Esophagus muscularis mucosa (tissue), 4 donors: ENCODE measurements at regions not wholly inside any gene's neighbourhood (a gene's known extent, or its start where the extent isn't known, plus 50 kb on each side); places are given as distances from the start of the nearest gene placed in this dataset.

Source experiments
- DNase-seq: peaks from one replicate; pipeline ENCODE4 v3.0.0-alpha.2; 2017; ENCODE audit errors: extremely low spot score
- H3K27ac ChIP-seq, 4 donors: fragments of 200-600 bp; sonication (generic); replicated peaks in 1 of 4; 1 replicate in 3 of 4; 2 replicates in 1 of 4; pipeline ENCODE4 v1.5.1; 2016 to 2019; ENCODE audit warnings: mild to moderate bottlenecking in 1 of 4
- H3K27me3 ChIP-seq, 4 donors: fragments of 200-600 bp; sonication (generic); one replicate each; pipeline versions ENCODE4 v1.5.1 to v1.6.0; 2016 to 2019
- H3K36me3 ChIP-seq, 4 donors: fragments of 200-600 bp; sonication (generic); one replicate each; pipeline ENCODE4 v1.5.1; 2016 to 2019
- H3K4me1 ChIP-seq, 4 donors: fragments of 200-600 bp; sonication (generic); one replicate each; pipeline ENCODE4 v1.5.1; 2016 to 2019
- H3K4me3 ChIP-seq, 4 donors: fragments of 200-600 bp; sonication (generic); 1 replicate in 2 of 4; 2 replicates in 2 of 4; pipeline ENCODE4 v1.5.1; 2016 to 2019; ENCODE audit warnings: mild to moderate bottlenecking in 4 of 4, moderate library complexity in 1 of 4
- H3K9me3 ChIP-seq, 4 donors: fragments of 200-600 bp; sonication (generic); 1 replicate in 3 of 4; 2 replicates in 1 of 4; pipeline ENCODE4 v1.5.1; 2016 to 2019
- EP300 ChIP-seq: sonication (generic); formaldehyde crosslinking; IDR thresholded peaks from one replicate; pipeline ENCODE4 v1.6.1; 2017; ENCODE audit warnings: antibody characterized with exemption
- POLR2A ChIP-seq: fragments of 450-650 bp; IDR thresholded peaks from one replicate; pipeline ENCODE4 v1.6.1; 2017; ENCODE audit warnings: antibody characterized with exemption, moderate library complexity, mild to moderate bottlenecking, low read depth
- POLR2AphosphoS5 ChIP-seq, 2 donors: sonication (generic); formaldehyde crosslinking; IDR thresholded peaks; one replicate each; pipeline ENCODE4 v1.6.1; 2017; ENCODE audit warnings: antibody characterized with exemption in 2 of 2
- WGBS: methylation state at CpG from one replicate; pipeline ENCODE4 v1.1.5; 2018; 5-methylcytosine and 5-hydroxymethylcytosine counted together
- intact Hi-C: fragments of 100-400 bp; cut with DNase I; formaldehyde crosslinking; loops from one replicate; pipeline ENCODE4 v1.15.1; 2023
- TF ChIP-seq, protein P1 (sequence below), 3 experiments: fragments of 200-600 bp in 2 of 3; fragments of 450-650 bp in 1 of 3; sonication (generic) in 2 of 3; IDR thresholded peaks; one replicate each; pipeline ENCODE4 v1.5.1; 2017 to 2019; ENCODE audit warnings: antibody characterized with exemption in 3 of 3, mild to moderate bottlenecking in 2 of 3, moderate library complexity in 1 of 3

- no peak overlapping the region for H3K4me3 ChIP-seq
- DNase-seq = no peak
- intact Hi-C loops = no loop called here
- TF ChIP-seq POLR2A (no peak), POLR2AphosphoS5 (IDR thresholded peaks at IDR 0.05) (no peak), EP300 (no peak)
- TF ChIP-seq, protein P1, sequence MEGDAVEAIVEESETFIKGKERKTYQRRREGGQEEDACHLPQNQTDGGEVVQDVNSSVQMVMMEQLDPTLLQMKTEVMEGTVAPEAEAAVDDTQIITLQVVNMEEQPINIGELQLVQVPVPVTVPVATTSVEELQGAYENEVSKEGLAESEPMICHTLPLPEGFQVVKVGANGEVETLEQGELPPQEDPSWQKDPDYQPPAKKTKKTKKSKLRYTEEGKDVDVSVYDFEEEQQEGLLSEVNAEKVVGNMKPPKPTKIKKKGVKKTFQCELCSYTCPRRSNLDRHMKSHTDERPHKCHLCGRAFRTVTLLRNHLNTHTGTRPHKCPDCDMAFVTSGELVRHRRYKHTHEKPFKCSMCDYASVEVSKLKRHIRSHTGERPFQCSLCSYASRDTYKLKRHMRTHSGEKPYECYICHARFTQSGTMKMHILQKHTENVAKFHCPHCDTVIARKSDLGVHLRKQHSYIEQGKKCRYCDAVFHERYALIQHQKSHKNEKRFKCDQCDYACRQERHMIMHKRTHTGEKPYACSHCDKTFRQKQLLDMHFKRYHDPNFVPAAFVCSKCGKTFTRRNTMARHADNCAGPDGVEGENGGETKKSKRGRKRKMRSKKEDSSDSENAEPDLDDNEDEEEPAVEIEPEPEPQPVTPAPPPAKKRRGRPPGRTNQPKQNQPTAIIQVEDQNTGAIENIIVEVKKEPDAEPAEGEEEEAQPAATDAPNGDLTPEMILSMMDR (IDR thresholded peaks at IDR 0.05) = no peak
- no peaks in the 10 kb centered on the region for H3K36me3 ChIP-seq
- peaks cover 0 to 7% (median 0%) of the 10 kb centered on the region in 4 donors for H3K4me1 ChIP-seq
- 98% methylated on average over 5 of the region's 5 CpGs for WGBS
- peaks cover 0 to 6% (median 0%) of the 10 kb centered on the region in 4 donors for H3K27me3 ChIP-seq
- H3K27ac ChIP-seq = no peak overlapping the region
- H3K9me3 ChIP-seq = no peaks in the 10 kb centered on the region
Measured at GRCh38 chr1:229141689-229142377, 129.1 kb upstream of the RAB4A start.

- no peak overlapping the region for H3K4me3 ChIP-seq
- peaks cover 0 to 9% (median 0%) of the 10 kb centered on the region in 4 donors for H3K4me1 ChIP-seq
- H3K27ac ChIP-seq = no peak overlapping the region
- no peak for DNase-seq
- peaks cover 0 to 6% (median 0%) of the 10 kb centered on the region in 4 donors for H3K27me3 ChIP-seq
- no peaks in the 10 kb centered on the region for H3K9me3 ChIP-seq
- no peaks in the 10 kb centered on the region for H3K36me3 ChIP-seq
- intact Hi-C loops = no loop called here
- WGBS = 89% methylated on average over 2 of the region's 2 CpGs
- TF ChIP-seq, protein P1 (IDR thresholded peaks at IDR 0.05) = no peak
- TF ChIP-seq POLR2AphosphoS5 (IDR thresholded peaks at IDR 0.05) (no peak), EP300 (no peak), POLR2A (no peak)
Measured at GRCh38 chr1:229142471-229142870, 128.4 kb upstream of the RAB4A start.

- Histone ChIP-seq H3K4me3 (no peak overlapping the region), H3K27ac (no peak overlapping the region), H3K27me3 (peaks cover 0 to 6% (median 0%) of the 10 kb centered on the region in 4 donors), H3K4me1 (peaks cover 0 to 9% (median 0%) of the 10 kb centered on the region in 4 donors), H3K36me3 (no peaks in the 10 kb centered on the region), H3K9me3 (no peaks in the 10 kb centered on the region)
- TF ChIP-seq, protein P1 (IDR thresholded peaks at IDR 0.05) = no peak
- TF ChIP-seq POLR2AphosphoS5 (IDR thresholded peaks at IDR 0.05) = no peak
- no peak for TF ChIP-seq EP300
- TF ChIP-seq POLR2A = no peak
- DNase-seq = no peak
- intact Hi-C loops = no loop called here
- 62% methylated on average over 9 of the region's 9 CpGs for WGBS
Measured at GRCh38 chr1:229146647-229147046, 124.3 kb upstream of the RAB4A start.

- intact Hi-C loops = no loop called here
- TF ChIP-seq EP300 (no peak), POLR2AphosphoS5 (IDR thresholded peaks at IDR 0.05) (no peak), POLR2A (no peak)
- TF ChIP-seq, protein P1 (IDR thresholded peaks at IDR 0.05) = no peak
- Histone ChIP-seq H3K36me3 (no peaks in the 10 kb centered on the region), H3K4me1 (peaks cover 0 to 9% (median 0%) of the 10 kb centered on the region in 4 donors), H3K9me3 (no peaks in the 10 kb centered on the region), H3K4me3 (no peak overlapping the region), H3K27ac (no peak overlapping the region), H3K27me3 (peaks cover 0 to 6% (median 0%) of the 10 kb centered on the region in 4 donors)
- 87% methylated on average over 16 of the region's 16 CpGs for WGBS
- no peak for DNase-seq
Measured at GRCh38 chr1:229147072-229147471, 123.8 kb upstream of the RAB4A start.
